ENCODE measurements at regions not wholly inside any gene's neighbourhood (a gene's known extent, or its start where the extent isn't known, plus 50 kb on each side); places are given as distances from the start of the nearest gene placed in this dataset.

GRCh38 chr4:167406181-167406580 lies 171.9 kb upstream of the SPOCK3 start:
- TF ChIP-seq POU2F2 (IDR thresholded peaks at IDR 0.05; ENCODE audit: low read depth, low read length) = no peak
- TF ChIP-seq POLR2A (IDR thresholded peaks at IDR 0.05; ENCODE audit: low read depth, low read length) = no peak
- TF ChIP-seq PAX5 (IDR thresholded peaks at IDR 0.05; ENCODE audit: insufficient read depth, low read length, severe bottlenecking) = no peak
- TF ChIP-seq SPI1 (IDR thresholded peaks at IDR 0.05; ENCODE audit: low read depth, low read length) = no peak
- no peak for TF ChIP-seq TAF1 (IDR thresholded peaks at IDR 0.05; ENCODE audit: low read depth, low read length)
- FAIRE-seq (no peak), DNase-seq (ENCODE audit: insufficient read length, low spot score) (no peak)

- no peak for FAIRE-seq
Observed at GRCh38 chr4:167415461-167415860, 181.2 kb upstream of the SPOCK3 start.

GRCh38 chr4:167419468-167420140 lies 185.3 kb upstream of the SPOCK3 start:
- TF ChIP-seq POLR2A (IDR thresholded peaks at IDR 0.05; ENCODE audit: low read depth, low read length) (no peak), POLR2AphosphoS5 (IDR thresholded peaks at IDR 0.05; ENCODE audit: low read depth, low read length) (no peak), POU2F2 (IDR thresholded peaks at IDR 0.05; ENCODE audit: low read depth, low read length) (no peak), TAF1 (IDR thresholded peaks at IDR 0.05; ENCODE audit: low read depth, low read length) (no peak), PAX5 (IDR thresholded peaks at IDR 0.05; ENCODE audit: insufficient read depth, low read length, severe bottlenecking) (no peak), SPI1 (IDR thresholded peaks at IDR 0.05; ENCODE audit: low read depth, low read length) (no peak)
- FAIRE-seq = no peak
- no peak for DNase-seq (ENCODE audit: insufficient read length, low spot score)

More at GRCh38 chr4:167415461-167415860, 181.2 kb upstream of the SPOCK3 start:
- no peak for TF ChIP-seq POLR2AphosphoS5 (IDR thresholded peaks at IDR 0.05; ENCODE audit: low read depth, low read length)
- no peak for TF ChIP-seq PAX5 (IDR thresholded peaks at IDR 0.05; ENCODE audit: insufficient read depth, low read length, severe bottlenecking)
- TF ChIP-seq POU2F2 (IDR thresholded peaks at IDR 0.05; ENCODE audit: low read depth, low read length) = no peak
- no peak for TF ChIP-seq TAF1 (IDR thresholded peaks at IDR 0.05; ENCODE audit: low read depth, low read length)
- no peak for TF ChIP-seq SPI1 (IDR thresholded peaks at IDR 0.05; ENCODE audit: low read depth, low read length)
- TF ChIP-seq POLR2A (IDR thresholded peaks at IDR 0.05; ENCODE audit: low read depth, low read length) = no peak
- no peak for DNase-seq (ENCODE audit: insufficient read length, low spot score)

GRCh38 chr4:167421201-167421600 lies 186.9 kb upstream of the SPOCK3 start:
- no peak for TF ChIP-seq SPI1 (IDR thresholded peaks at IDR 0.05; ENCODE audit: low read depth, low read length)
- no peak for TF ChIP-seq TAF1 (IDR thresholded peaks at IDR 0.05; ENCODE audit: low read depth, low read length)
- TF ChIP-seq POLR2A (IDR thresholded peaks at IDR 0.05; ENCODE audit: low read depth, low read length) = no peak
- TF ChIP-seq PAX5 (IDR thresholded peaks at IDR 0.05; ENCODE audit: insufficient read depth, low read length, severe bottlenecking) = no peak
- TF ChIP-seq POLR2AphosphoS5 (IDR thresholded peaks at IDR 0.05; ENCODE audit: low read depth, low read length) = no peak
- TF ChIP-seq POU2F2 (IDR thresholded peaks at IDR 0.05; ENCODE audit: low read depth, low read length) = no peak
- FAIRE-seq (no peak), DNase-seq (ENCODE audit: insufficient read length, low spot score) (no peak)

- TF ChIP-seq TAF1 (IDR thresholded peaks at IDR 0.05; ENCODE audit: low read depth, low read length) (no peak), POLR2A (IDR thresholded peaks at IDR 0.05; ENCODE audit: low read depth, low read length) (no peak), POU2F2 (IDR thresholded peaks at IDR 0.05; ENCODE audit: low read depth, low read length) (no peak), SPI1 (IDR thresholded peaks at IDR 0.05; ENCODE audit: low read depth, low read length) (no peak), PAX5 (IDR thresholded peaks at IDR 0.05; ENCODE audit: insufficient read depth, low read length, severe bottlenecking) (no peak), POLR2AphosphoS5 (IDR thresholded peaks at IDR 0.05; ENCODE audit: low read depth, low read length) (no peak)
- FAIRE-seq (no peak), DNase-seq (ENCODE audit: insufficient read length, low spot score) (no peak)
Observed at GRCh38 chr4:167424341-167425256, 190.3 kb upstream of the SPOCK3 start.

GRCh38 chr4:167428156-167428555 lies 193.9 kb upstream of the SPOCK3 start:
- no peak for FAIRE-seq
- DNase-seq (ENCODE audit: insufficient read length, low spot score) = no peak
- TF ChIP-seq PAX5 (IDR thresholded peaks at IDR 0.05; ENCODE audit: insufficient read depth, low read length, severe bottlenecking) (no peak), POLR2AphosphoS5 (IDR thresholded peaks at IDR 0.05; ENCODE audit: low read depth, low read length) (no peak), TAF1 (IDR thresholded peaks at IDR 0.05; ENCODE audit: low read depth, low read length) (no peak), POU2F2 (IDR thresholded peaks at IDR 0.05; ENCODE audit: low read depth, low read length) (no peak), SPI1 (IDR thresholded peaks at IDR 0.05; ENCODE audit: low read depth, low read length) (no peak), POLR2A (IDR thresholded peaks at IDR 0.05; ENCODE audit: low read depth, low read length) (no peak)

GRCh38 chr4:167431371-167431770 lies 197.1 kb upstream of the SPOCK3 start:
- FAIRE-seq = no peak
- no peak for TF ChIP-seq SPI1 (IDR thresholded peaks at IDR 0.05; ENCODE audit: low read depth, low read length)
- TF ChIP-seq POLR2AphosphoS5 (IDR thresholded peaks at IDR 0.05; ENCODE audit: low read depth, low read length) = no peak
- no peak for TF ChIP-seq PAX5 (IDR thresholded peaks at IDR 0.05; ENCODE audit: insufficient read depth, low read length, severe bottlenecking)
- no peak for TF ChIP-seq POLR2A (IDR thresholded peaks at IDR 0.05; ENCODE audit: low read depth, low read length)
- no peak for TF ChIP-seq POU2F2 (IDR thresholded peaks at IDR 0.05; ENCODE audit: low read depth, low read length)
- no peak for TF ChIP-seq TAF1 (IDR thresholded peaks at IDR 0.05; ENCODE audit: low read depth, low read length)
- DNase-seq (ENCODE audit: insufficient read length, low spot score) = no peak

GRCh38 chr4:167435786-167436185 lies 201.5 kb upstream of the SPOCK3 start:
- FAIRE-seq = no peak
- DNase-seq (ENCODE audit: insufficient read length, low spot score) = no peak
- TF ChIP-seq POU2F2 (IDR thresholded peaks at IDR 0.05; ENCODE audit: low read depth, low read length) = no peak
- no peak for TF ChIP-seq SPI1 (IDR thresholded peaks at IDR 0.05; ENCODE audit: low read depth, low read length)
- TF ChIP-seq TAF1 (IDR thresholded peaks at IDR 0.05; ENCODE audit: low read depth, low read length) = no peak
- TF ChIP-seq POLR2A (IDR thresholded peaks at IDR 0.05; ENCODE audit: low read depth, low read length) = no peak
- no peak for TF ChIP-seq PAX5 (IDR thresholded peaks at IDR 0.05; ENCODE audit: insufficient read depth, low read length, severe bottlenecking)
- no peak for TF ChIP-seq POLR2AphosphoS5 (IDR thresholded peaks at IDR 0.05; ENCODE audit: low read depth, low read length)

GRCh38 chr4:167443841-167444240 lies 209.5 kb upstream of the SPOCK3 start:
- FAIRE-seq (no peak), DNase-seq (ENCODE audit: insufficient read length, low spot score) (no peak)
- no peak for TF ChIP-seq SPI1 (IDR thresholded peaks at IDR 0.05; ENCODE audit: low read depth, low read length)
- no peak for TF ChIP-seq PAX5 (IDR thresholded peaks at IDR 0.05; ENCODE audit: insufficient read depth, low read length, severe bottlenecking)
- TF ChIP-seq POLR2AphosphoS5 (IDR thresholded peaks at IDR 0.05; ENCODE audit: low read depth, low read length) = no peak
- TF ChIP-seq TAF1 (IDR thresholded peaks at IDR 0.05; ENCODE audit: low read depth, low read length) = no peak
- TF ChIP-seq POU2F2 (IDR thresholded peaks at IDR 0.05; ENCODE audit: low read depth, low read length) = no peak
- no peak for TF ChIP-seq POLR2A (IDR thresholded peaks at IDR 0.05; ENCODE audit: low read depth, low read length)

Measured in GM12891 (cell line).